Loucy (cell line): ENCODE measurements at regions not wholly inside any gene's neighbourhood (a gene's known extent, or its start where the extent isn't known, plus 50 kb on each side); places are given as distances from the start of the nearest gene placed in this dataset.

Source experiments
- EZH2phosphoT487 ChIP-seq: fragments of 200-600 bp; IDR thresholded peaks from 2 replicates; pipeline ENCODE4 v1.6.1; 2018; ENCODE audit warnings: antibody characterized with exemption, mild to moderate bottlenecking, moderate library complexity, borderline replicate concordance
- TF ChIP-seq, protein P1 (sequence below): fragments of 200-600 bp; sonication (generic); conservative IDR thresholded peaks from 2 replicates; pipeline ENCODE4 v1.5.1; 2014; ENCODE audit warnings: mild to moderate bottlenecking, antibody characterized with exemption, low read length

DNA sequence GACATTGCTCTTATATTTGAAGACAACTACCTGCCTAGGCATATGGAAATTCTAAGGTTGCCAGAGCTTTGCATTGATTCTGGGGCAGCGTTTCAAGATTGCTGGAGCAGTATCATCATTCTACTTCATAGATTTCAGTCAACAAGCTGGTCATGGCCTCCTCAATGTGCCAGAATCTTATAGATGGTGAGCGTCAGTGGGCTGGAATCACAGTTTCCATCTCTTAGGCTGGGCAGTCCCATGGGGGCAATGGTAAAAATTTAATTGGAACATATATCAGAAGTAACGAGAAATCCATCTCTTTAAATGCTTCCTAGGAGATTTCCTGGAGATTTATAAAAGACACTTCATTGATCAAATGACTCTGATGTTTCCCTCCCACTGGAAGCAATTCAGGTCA lies 258.3 kb downstream of the SV2B start:
- TF ChIP-seq, protein P1, sequence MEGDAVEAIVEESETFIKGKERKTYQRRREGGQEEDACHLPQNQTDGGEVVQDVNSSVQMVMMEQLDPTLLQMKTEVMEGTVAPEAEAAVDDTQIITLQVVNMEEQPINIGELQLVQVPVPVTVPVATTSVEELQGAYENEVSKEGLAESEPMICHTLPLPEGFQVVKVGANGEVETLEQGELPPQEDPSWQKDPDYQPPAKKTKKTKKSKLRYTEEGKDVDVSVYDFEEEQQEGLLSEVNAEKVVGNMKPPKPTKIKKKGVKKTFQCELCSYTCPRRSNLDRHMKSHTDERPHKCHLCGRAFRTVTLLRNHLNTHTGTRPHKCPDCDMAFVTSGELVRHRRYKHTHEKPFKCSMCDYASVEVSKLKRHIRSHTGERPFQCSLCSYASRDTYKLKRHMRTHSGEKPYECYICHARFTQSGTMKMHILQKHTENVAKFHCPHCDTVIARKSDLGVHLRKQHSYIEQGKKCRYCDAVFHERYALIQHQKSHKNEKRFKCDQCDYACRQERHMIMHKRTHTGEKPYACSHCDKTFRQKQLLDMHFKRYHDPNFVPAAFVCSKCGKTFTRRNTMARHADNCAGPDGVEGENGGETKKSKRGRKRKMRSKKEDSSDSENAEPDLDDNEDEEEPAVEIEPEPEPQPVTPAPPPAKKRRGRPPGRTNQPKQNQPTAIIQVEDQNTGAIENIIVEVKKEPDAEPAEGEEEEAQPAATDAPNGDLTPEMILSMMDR, result no peak
- no peak for TF ChIP-seq EZH2phosphoT487
